HepG2 (cell line): ENCODE measurements at regions not wholly inside any gene's neighbourhood (a gene's known extent, or its start where the extent isn't known, plus 50 kb on each side); places are given as distances from the start of the nearest gene placed in this dataset.

ENCODE experiments used
- ATAC-seq: fragments of 200-7000 bp; cut with Tn5 transposase; 3 replicates; pipeline ENCODE4 v1.9.1; 2020; ENCODE audit warnings: mild to moderate bottlenecking, moderate library complexity
- BruUV-seq: library from RNA; stranded (reverse); fragments of 400-500 nt; replicated peaks from 2 replicates; lab custom pipeline; 2021; lab: Mats Ljungman, UMichigan
- CTCF ChIA-PET: fragments of 300-600 bp; formaldehyde crosslinking; extraction: SDS; loops from one replicate; lab custom pipeline; 2021; ENCODE audit warnings: low total read pairs, inconsistent platforms, low intra/inter-chr PET ratio; lab: Yijun Ruan, JAX
- POLR2A ChIA-PET: fragments of 350-600 bp; sonication (Branson Sonifier 250); formaldehyde crosslinking; loops from one replicate; lab custom pipeline; 2020; ENCODE audit warnings: antibody characterized with exemption, inconsistent platforms; lab: Yijun Ruan, JAX
- DNase-seq: peaks from one replicate; pipeline ENCODE4 v3.0.0-alpha.2; 2015; ENCODE audit warnings: low spot score
- FAIRE-seq: peaks from 3 replicates; lab custom pipeline; 2011; peaks lifted over from hg19 to GRCh38; lab: Jason Lieb, UNC
- H2AFZ ChIP-seq: one replicate; pipeline ENCODE4 v1.6.1; 2011; ENCODE audit warnings: low read length, inconsistent platforms
- H3K27ac ChIP-seq: fragments of 300-600 bp; 3 replicates; pipeline ENCODE4 v1.8.0; 2011; ENCODE audit warnings: mixed run types, mild to moderate bottlenecking, mixed read lengths, low read length, inconsistent platforms; ENCODE audit not compliant: insufficient read depth; ENCODE audit errors: extremely low read length
- H3K27me3 ChIP-seq, 2 experiments: fragments of 200-600 bp in 1 of 2; 2 replicates in 1 of 2; 3 replicates in 1 of 2; pipeline versions ENCODE4 v1.6.0 to v1.8.0; 2011; ENCODE audit warnings: low read length in 2 of 2, mild to moderate bottlenecking in 2 of 2, moderate library complexity in 2 of 2, inconsistent platforms in 1 of 2; ENCODE audit not compliant: insufficient read depth in 2 of 2, control insufficient read depth in 1 of 2
- H3K36me3 ChIP-seq, 2 experiments: fragments of 200-600 bp in 1 of 2; replicated peaks in 1 of 2; 2 replicates in 1 of 2; 3 replicates in 1 of 2; pipeline versions ENCODE4 v1.5.1 to v1.8.0; 2011; ENCODE audit warnings: low read length in 2 of 2, inconsistent platforms in 1 of 2; ENCODE audit not compliant: insufficient read depth in 2 of 2, control insufficient read depth in 1 of 2
- H3K4me1 ChIP-seq: 2 replicates; pipeline ENCODE4 v1.5.1; 2012; ENCODE audit warnings: low read length, inconsistent platforms; ENCODE audit not compliant: insufficient read depth
- H3K4me2 ChIP-seq: 2 replicates; pipeline ENCODE4 v1.6.0; 2011; ENCODE audit warnings: low read depth, low read length, inconsistent platforms
- H3K4me3 ChIP-seq, 3 experiments: fragments of 200-600 bp in 1 of 3; sonication (generic), shearing (Covaris generic) in 1 of 3; replicated peaks in 1 of 3; 2 replicates each; pipeline ENCODE4 v1.5.1; 2011 to 2016; ENCODE audit warnings: low read length in 3 of 3, inconsistent platforms in 2 of 3, low read depth in 2 of 3, mild to moderate bottlenecking in 2 of 3, control low read depth in 1 of 3, mixed read lengths in 1 of 3; ENCODE audit not compliant: insufficient read depth in 1 of 3
- H3K79me2 ChIP-seq: one replicate; pipeline ENCODE4 v1.6.1; 2011; ENCODE audit warnings: low read length, inconsistent platforms; ENCODE audit not compliant: insufficient read depth
- H3K9ac ChIP-seq: 2 replicates; pipeline ENCODE4 v1.6.0; 2011; ENCODE audit warnings: mild to moderate bottlenecking, low read depth, low read length, inconsistent platforms; ENCODE audit not compliant: insufficient read depth
- H3K9me3 ChIP-seq: 2 replicates; pipeline ENCODE4 v1.5.1; 2012; ENCODE audit warnings: mild to moderate bottlenecking, low read length
- H4K20me1 ChIP-seq: 2 replicates; pipeline ENCODE4 v1.6.0; 2011; ENCODE audit warnings: inconsistent platforms, mild to moderate bottlenecking, low read length, moderate library complexity; ENCODE audit not compliant: insufficient read depth
- CREB1 ChIP-seq, 2 experiments: fragments of 450-650 bp in 1 of 2; IDR thresholded peaks; 2 replicates each; pipeline ENCODE4 v1.6.1; 2016 to 2017; ENCODE audit warnings: control low read depth in 1 of 2, mild to moderate bottlenecking in 1 of 2, missing compliant biosample characterization in 1 of 2, missing genetic modification characterization in 1 of 2
- GPN1 ChIP-seq: sonication (generic); formaldehyde crosslinking; IDR thresholded peaks from 2 replicates; pipeline ENCODE4 v1.5.1; 2020; ENCODE audit warnings: missing genetic modification reagents, borderline replicate concordance
- KAT2B ChIP-seq: fragments of 150-350 bp; IDR thresholded peaks from 2 replicates; pipeline ENCODE4 v1.6.1; 2014; ENCODE audit warnings: low read depth, low read length, borderline replicate concordance
- SMAD1 ChIP-seq: sonication (generic); formaldehyde crosslinking; IDR thresholded peaks from 2 replicates; pipeline ENCODE4 v1.4.0; 2020; ENCODE audit warnings: missing genetic modification reagents, low read depth, mild to moderate bottlenecking, borderline replicate concordance
- WGBS: methylation state at CpG from one replicate; pipeline ENCODE4 v1.1.6; 2017; ENCODE audit warnings: low lambda C conversion rate; 5-methylcytosine and 5-hydroxymethylcytosine counted together
- in situ Hi-C: cut with HindIII; loops from 2 replicates; pipeline ENCODE4 v1.10.0; 2017; ENCODE audit warnings: low pct_unique_long_range_greater_than_20kb; ENCODE audit not compliant: extremely low pct_ligation_motif_present
- intact Hi-C: fragments of 100-400 bp; cut with micrococcal nuclease; formaldehyde crosslinking; loops from one replicate; pipeline ENCODE4 v1.10.0; 2022; ENCODE audit not compliant: unreplicated experiment
- TF ChIP-seq, protein P1 (sequence below): sonication (generic); formaldehyde crosslinking; IDR thresholded peaks from 2 replicates; pipeline ENCODE4 v1.5.0; 2020; ENCODE audit warnings: missing genetic modification reagents
- TF ChIP-seq, protein P2 (sequence below): sonication (generic); formaldehyde crosslinking; IDR thresholded peaks from 2 replicates; pipeline ENCODE4 v1.4.0; 2020; ENCODE audit warnings: missing genetic modification reagents

DNA sequence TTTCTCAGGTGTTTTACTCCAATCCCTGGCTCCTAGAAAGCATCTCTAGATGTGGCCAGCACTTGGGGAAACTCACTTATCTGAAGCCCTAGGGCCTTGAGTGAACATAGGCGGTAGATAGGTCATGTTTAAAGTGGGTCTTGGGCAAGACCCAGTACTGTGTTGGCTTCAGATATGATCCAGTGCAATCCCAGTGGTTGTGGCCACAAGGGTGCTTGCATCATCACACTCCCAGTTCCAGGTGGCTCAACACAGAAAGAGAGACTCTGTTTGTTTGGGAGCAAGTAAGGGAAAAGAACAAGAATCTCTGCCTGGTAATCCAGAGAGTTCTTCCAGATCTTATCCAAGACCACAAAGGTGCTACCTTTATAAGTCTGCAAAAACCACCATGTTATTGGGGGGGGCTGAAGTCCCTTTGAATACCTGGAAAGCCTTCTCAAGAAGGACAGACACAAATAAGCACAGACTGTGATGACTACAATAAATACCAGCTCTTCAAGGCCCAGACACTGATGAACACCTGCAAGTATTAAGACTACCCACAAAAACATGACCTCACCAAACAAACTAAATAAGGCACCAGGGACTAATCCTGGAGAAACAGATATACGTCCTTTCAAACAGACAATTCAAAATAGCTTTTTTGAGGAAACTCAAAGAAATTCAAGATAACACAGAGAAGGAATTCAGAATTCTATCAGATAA is 114.7 kb downstream of the LURAP1L start:
- Histone ChIP-seq H3K36me3 (no peaks in the 10 kb centered on the region), H2AFZ (no peak overlapping the region), H3K27me3 (no peaks in the 10 kb centered on the region), H3K27ac (no peak overlapping the region)
- 27% methylated on average over 2 of the region's 2 CpGs for WGBS
- intact Hi-C loops: no loop called here
- FAIRE-seq (no peak), ATAC-seq (no peak)
- POLR2A ChIA-PET: no interaction called here
- in situ Hi-C loops: no loop called here
- no peak for TF ChIP-seq SMAD1 (CRISPR knock-in tag)
- no peak for TF ChIP-seq CREB1 (IDR thresholded peaks at IDR 0.05)
- TF ChIP-seq CREB1 (CRISPR knock-in tag; IDR thresholded peaks at IDR 0.05): no peak
- TF ChIP-seq KAT2B: no peak
- TF ChIP-seq, protein P1, sequence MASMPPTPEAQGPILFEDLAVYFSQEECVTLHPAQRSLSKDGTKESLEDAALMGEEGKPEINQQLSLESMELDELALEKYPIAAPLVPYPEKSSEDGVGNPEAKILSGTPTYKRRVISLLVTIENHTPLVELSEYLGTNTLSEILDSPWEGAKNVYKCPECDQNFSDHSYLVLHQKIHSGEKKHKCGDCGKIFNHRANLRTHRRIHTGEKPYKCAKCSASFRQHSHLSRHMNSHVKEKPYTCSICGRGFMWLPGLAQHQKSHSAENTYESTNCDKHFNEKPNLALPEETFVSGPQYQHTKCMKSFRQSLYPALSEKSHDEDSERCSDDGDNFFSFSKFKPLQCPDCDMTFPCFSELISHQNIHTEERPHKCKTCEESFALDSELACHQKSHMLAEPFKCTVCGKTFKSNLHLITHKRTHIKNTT (CRISPR knock-in tag): no peak
- no peak for TF ChIP-seq GPN1 (CRISPR knock-in tag)
- TF ChIP-seq, protein P2, sequence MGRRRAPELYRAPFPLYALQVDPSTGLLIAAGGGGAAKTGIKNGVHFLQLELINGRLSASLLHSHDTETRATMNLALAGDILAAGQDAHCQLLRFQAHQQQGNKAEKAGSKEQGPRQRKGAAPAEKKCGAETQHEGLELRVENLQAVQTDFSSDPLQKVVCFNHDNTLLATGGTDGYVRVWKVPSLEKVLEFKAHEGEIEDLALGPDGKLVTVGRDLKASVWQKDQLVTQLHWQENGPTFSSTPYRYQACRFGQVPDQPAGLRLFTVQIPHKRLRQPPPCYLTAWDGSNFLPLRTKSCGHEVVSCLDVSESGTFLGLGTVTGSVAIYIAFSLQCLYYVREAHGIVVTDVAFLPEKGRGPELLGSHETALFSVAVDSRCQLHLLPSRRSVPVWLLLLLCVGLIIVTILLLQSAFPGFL (CRISPR knock-in tag): no peak
- TF ChIP-seq, all 625 proteins: peak for 0
- no peak overlapping the region for H3K4me3 ChIP-seq
- no peaks in the 10 kb centered on the region for H3K79me2 ChIP-seq
- H3K9ac ChIP-seq: no peak overlapping the region
- H3K9me3 ChIP-seq: no peaks in the 10 kb centered on the region
- BruUV-seq: no TSS peak
- CTCF ChIA-PET: no interaction called here
- H3K4me2 ChIP-seq: no peak overlapping the region
- H4K20me1 ChIP-seq: no peaks in the 10 kb centered on the region
- DNase-seq: no peak
- H3K4me1 ChIP-seq: no peaks in the 10 kb centered on the region
